ENCODE measurements at regions not wholly inside any gene's neighbourhood (a gene's known extent, or its start where the extent isn't known, plus 50 kb on each side); places are given as distances from the start of the nearest gene placed in this dataset.

- no peak for TF ChIP-seq REST (IDR thresholded peaks at IDR 0.05; ENCODE audit: insufficient replicate concordance, low read depth)
- no peak for TF ChIP-seq GABPA (IDR thresholded peaks at IDR 0.05; ENCODE audit: low read depth)
- no peak for TF ChIP-seq CTCF (IDR thresholded peaks at IDR 0.05; ENCODE audit: insufficient read depth, low read length)
- TF ChIP-seq POLR2AphosphoS5 (IDR thresholded peaks at IDR 0.05; ENCODE audit: low read depth), result no peak
- no peak for TF ChIP-seq SPI1 (IDR thresholded peaks at IDR 0.05; ENCODE audit: borderline replicate concordance, low read depth)
- H3K27ac ChIP-seq (replicated peaks), result no peak overlapping the region
- no peak overlapping the region for H3K4me3 ChIP-seq (replicated peaks; ENCODE audit: insufficient read depth, low read length)
- no peak for DNase-seq (ENCODE audit: low read depth in 1 of 2, low spot score in 1 of 2)
- H3K27me3 ChIP-seq (ENCODE audit: insufficient read depth, poor library complexity, severe bottlenecking), result no peaks in the 10 kb centered on the region
Measured at GRCh38 chr7:96838481-96838880, 128.8 kb upstream of the SEM1 start.

- no peak for DNase-seq (ENCODE audit: low read depth in 1 of 2, low spot score in 1 of 2)
- H3K27ac ChIP-seq (replicated peaks), result no peak overlapping the region
- H3K4me3 ChIP-seq (replicated peaks; ENCODE audit: insufficient read depth, low read length), result no peak overlapping the region
- no peak for TF ChIP-seq GABPA (IDR thresholded peaks at IDR 0.05; ENCODE audit: low read depth)
- no peaks in the 10 kb centered on the region for H3K27me3 ChIP-seq (ENCODE audit: insufficient read depth, poor library complexity, severe bottlenecking)
Measured at GRCh38 chr7:96855139-96855538, 145.5 kb upstream of the SEM1 start.

- Histone ChIP-seq H3K4me3 (replicated peaks; ENCODE audit: insufficient read depth, low read length) (no peak overlapping the region), H3K27ac (replicated peaks) (no peak overlapping the region), H3K27me3 (ENCODE audit: insufficient read depth, poor library complexity, severe bottlenecking) (no peaks in the 10 kb centered on the region)
- TF ChIP-seq GABPA (IDR thresholded peaks at IDR 0.05; ENCODE audit: low read depth) (no peak), SPI1 (IDR thresholded peaks at IDR 0.05; ENCODE audit: borderline replicate concordance, low read depth) (no peak), POLR2AphosphoS5 (IDR thresholded peaks at IDR 0.05; ENCODE audit: low read depth) (no peak), CTCF (IDR thresholded peaks at IDR 0.05; ENCODE audit: insufficient read depth, low read length) (no peak), REST (IDR thresholded peaks at IDR 0.05; ENCODE audit: insufficient replicate concordance, low read depth) (no peak)
- no peak for DNase-seq (ENCODE audit: low read depth in 1 of 2, low spot score in 1 of 2)
Measured at GRCh38 chr7:96855691-96856090, 146.0 kb upstream of the SEM1 start.

GRCh38 chr7:96869538-96869937, 135.8 kb upstream of the DLX6 start:
- Histone ChIP-seq H3K27ac (replicated peaks) (no peak overlapping the region), H3K4me3 (replicated peaks; ENCODE audit: insufficient read depth, low read length) (no peak overlapping the region), H3K27me3 (ENCODE audit: insufficient read depth, poor library complexity, severe bottlenecking) (no peaks in the 10 kb centered on the region)
- TF ChIP-seq SPI1 (IDR thresholded peaks at IDR 0.05; ENCODE audit: borderline replicate concordance, low read depth) (no peak), GABPA (IDR thresholded peaks at IDR 0.05; ENCODE audit: low read depth) (no peak), CTCF (IDR thresholded peaks at IDR 0.05; ENCODE audit: insufficient read depth, low read length) (no peak), REST (IDR thresholded peaks at IDR 0.05; ENCODE audit: insufficient replicate concordance, low read depth) (no peak)
- no peak for DNase-seq (ENCODE audit: low read depth in 1 of 2, low spot score in 1 of 2)

All from HL-60 (cell line).